GM21717 (cell line): ENCODE measurements at regions not wholly inside any gene's neighbourhood (a gene's known extent, or its start where the extent isn't known, plus 50 kb on each side); places are given as distances from the start of the nearest gene placed in this dataset.

Source experiments
- ATAC-seq: cut with Tn5 transposase; IDR thresholded peaks from one replicate; pipeline ENCODE4 v1.9.1; 2021; ENCODE audit warnings: mild to moderate bottlenecking, moderate library complexity; ENCODE audit not compliant: unreplicated experiment

DNA sequence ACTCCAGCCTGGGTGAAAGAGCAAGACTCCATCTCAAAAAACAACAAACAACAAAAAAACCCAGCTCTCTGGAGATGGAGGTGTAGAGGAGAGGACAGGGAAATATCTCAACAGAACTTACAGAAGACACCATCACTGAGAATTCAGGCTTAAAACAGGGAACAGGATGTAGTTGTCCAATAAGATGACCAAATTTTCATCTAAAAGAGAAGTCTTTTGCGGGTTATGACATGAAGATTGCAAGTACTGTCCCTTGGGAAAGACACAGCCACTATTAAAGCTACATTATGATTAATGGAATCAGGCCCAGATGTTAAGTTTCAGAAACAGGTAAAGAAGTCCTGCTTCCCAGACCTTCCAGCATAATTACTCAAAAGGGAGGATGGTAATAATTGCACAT is 235.2 kb upstream of the NRP1 start:
- ATAC-seq: no peak

DNA sequence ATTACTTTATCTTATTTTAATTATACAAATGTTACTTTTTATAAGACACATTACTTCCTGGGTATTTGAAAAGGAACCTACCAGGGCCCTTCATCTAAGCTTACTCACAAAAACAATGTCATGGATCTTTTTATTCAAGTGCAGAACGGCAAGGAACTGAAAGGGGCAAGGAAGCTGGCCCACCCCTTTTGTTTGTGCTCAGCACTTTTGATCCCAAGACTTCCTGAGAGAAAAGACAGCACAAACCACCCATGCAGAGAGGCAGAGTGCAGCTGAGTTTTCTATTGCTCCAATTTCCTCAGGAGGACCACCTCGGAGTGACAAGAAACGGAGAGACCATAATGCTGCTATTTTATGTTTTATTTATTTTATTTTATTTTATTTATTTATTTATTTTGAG is 232.0 kb upstream of the NRP1 start:
- ATAC-seq: no peak

- no peak for ATAC-seq
Observed at GRCh38 chr10:33566001-33566400, 231.5 kb upstream of the NRP1 start.

DNA sequence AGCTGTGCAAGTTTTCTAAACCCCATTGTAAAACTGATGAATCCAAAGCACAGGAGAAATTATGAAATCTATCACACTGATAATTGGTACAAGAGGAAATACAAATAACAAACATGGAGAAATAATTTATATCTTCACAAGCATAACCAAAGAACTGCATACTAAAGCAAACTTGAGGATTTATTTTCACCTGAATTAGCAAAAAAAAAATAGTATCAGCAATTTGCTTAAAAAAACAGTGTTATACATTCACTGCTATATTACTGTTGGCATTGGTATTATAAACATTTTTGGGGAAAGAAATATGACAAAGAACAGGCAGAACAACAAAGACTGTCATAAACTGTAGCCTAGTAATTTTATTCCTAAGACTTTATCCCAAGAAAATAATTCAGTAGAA is 230.8 kb upstream of the NRP1 start:
- no peak for ATAC-seq

DNA sequence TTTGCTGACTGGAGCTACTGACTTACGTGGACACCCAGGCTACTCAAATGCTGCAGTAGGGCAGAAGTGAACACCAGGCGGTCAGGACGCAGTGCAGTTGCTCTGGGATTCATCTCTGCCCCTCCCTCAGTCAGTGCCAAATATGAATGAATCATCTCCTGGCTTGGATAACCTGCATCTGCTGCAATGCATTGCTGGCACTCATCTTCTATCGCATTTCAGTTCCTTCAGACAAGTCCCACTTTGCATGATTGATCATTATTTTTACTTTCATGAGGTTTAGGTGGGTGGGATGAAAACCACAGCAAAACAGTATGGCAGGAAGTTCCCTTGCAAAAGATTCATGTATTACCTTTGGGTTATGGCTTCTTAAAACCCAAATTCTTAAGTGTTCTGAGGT is 224.6 kb upstream of the NRP1 start:
- no peak for ATAC-seq

DNA sequence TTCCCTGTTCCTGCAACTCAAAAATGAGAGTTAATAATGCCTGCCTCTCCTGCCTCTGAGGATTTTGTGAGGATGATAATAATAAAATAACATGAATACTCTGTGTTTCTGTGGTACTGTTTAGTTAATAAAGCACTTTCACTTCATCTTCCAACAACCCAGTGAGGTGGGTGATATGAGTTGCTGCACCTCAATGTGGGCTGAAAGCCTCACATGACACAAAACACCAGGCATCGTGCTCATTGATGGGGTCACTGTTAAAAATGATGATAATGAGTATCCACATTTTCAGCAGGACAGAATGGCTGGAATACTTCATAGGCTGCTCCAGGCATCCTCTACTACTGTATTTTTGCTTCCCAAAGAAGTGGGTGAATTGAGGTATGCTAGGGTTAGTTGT is 222.8 kb upstream of the NRP1 start:
- ATAC-seq: no peak

- ATAC-seq: no peak
Observed at GRCh38 chr10:33556620-33557019, 222.2 kb upstream of the NRP1 start.

DNA sequence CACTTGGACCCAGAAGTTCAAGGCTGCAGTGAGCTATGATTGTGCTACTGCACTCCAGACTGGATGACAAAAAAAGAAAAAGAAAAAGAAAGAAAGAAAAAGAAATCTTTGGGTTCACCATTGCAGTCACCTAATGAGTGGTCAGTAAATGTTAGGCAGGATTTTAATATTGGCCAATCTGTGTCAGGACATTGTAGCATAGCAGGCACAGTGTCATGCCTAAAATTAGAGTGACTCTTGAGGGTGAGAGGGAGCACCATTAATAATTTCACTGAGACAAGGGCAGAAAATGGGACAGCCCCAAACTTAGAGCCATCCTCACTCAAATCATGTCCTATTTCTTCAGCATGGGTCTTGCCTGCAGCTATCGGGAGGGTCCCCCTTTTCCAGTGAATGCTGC is 221.6 kb upstream of the NRP1 start:
- no peak for ATAC-seq

DNA sequence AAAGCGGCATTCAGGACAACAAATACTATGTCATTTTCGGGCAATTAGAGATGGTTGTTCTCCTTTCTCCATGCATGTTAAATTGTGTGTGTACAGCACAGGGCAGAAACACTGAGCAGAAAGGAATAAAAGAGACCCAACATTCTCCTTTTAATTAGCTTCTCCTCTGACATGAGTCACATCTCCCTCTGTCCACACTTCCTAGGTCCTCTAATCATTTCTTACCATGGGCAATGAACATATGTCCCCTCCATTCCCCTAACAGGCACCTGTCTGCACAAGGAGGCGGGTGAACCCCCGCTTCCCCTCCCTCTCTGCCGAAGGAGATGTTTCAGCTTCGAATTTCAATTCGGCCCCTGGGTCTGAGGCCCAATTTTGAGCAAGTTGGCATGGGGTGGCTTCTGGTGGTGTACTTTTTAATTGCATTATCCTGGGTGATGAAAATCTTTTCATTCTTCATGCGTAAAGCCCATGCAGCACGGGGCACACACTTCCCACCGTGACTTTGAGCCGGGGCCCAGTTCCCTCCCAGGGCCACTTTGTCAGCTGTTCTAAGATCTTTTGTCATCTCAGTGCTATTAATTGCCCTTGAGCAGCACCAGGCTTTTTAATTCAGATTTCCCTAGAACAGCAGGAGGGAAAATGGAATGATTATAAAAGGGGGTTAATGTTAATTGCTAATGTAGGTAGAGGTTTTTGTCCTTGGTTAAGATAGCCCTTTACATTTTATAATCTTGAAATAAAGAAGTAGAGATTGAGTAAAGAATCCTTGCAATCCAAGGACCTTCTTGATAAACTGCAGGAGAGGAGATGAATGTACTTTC is 219.5 kb upstream of the NRP1 start:
- ATAC-seq: no peak

GRCh38 chr10:33552290-33552689 is 217.8 kb upstream of the NRP1 start:
- ATAC-seq: no peak

DNA sequence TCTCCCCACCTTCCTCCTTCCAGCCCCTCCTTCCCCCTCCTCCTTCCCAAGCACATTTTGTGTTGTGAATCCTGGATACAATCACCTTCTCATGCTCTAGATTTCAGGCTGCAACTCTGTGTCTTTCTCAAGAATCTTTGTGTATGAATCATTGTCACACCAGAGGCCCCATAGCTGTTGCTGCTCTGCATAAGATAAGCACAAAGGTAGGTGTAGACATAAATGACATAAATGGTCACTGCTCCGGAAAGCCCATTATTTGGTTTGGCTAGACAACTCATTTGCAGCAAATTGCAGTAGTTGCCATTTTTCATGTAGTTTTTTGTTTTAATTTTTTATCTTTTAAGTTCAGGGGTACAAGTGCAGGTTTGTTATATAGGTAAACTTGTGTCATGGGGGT is 216.3 kb upstream of the NRP1 start:
- no peak for ATAC-seq

DNA sequence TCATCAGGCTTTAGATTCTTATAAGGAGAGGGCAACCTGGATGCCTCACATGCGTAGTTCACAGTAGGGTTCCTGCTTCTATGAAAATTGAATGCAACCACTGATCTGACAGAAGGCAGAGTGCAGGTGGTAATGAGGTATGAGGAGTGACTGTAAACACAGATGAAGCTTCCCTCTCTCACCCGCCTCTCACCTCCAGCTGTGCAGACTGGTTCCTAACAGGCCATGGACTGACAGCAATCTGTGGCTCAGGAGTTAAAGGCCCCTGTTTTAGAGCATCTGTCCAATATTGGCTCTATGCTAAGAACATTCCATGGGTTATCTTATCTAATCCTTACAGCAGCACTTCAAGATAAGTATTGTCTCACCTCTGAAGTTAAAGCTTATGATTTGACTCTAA is 213.5 kb upstream of the NRP1 start:
- ATAC-seq: no peak

GRCh38 chr10:33546031-33546430 is 211.6 kb upstream of the NRP1 start:
- no peak for ATAC-seq

GRCh38 chr10:33542752-33543505 is 208.5 kb upstream of the NRP1 start:
- no peak for ATAC-seq

DNA sequence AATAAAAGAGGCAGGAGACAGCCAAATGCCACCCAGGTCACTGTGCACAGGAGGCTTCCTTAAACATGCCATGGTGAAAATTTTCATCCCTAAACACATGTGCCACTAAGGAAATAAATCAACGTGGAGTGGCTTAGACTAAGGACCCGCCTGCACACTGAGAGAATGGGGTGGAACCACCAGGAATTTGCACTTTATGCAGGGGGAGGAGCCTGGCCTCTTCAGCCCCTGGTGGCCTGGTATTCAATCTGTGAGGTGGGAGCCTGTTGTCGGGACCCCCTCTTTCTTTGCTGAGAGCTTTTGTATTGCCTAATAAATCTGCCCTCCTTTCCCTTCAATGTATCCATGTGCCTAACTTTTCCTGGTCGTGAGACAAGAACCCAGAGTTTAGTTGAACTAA is 204.6 kb upstream of the NRP1 start:
- ATAC-seq: no peak

GRCh38 chr10:33537066-33537465 is 202.6 kb upstream of the NRP1 start:
- ATAC-seq: no peak

DNA sequence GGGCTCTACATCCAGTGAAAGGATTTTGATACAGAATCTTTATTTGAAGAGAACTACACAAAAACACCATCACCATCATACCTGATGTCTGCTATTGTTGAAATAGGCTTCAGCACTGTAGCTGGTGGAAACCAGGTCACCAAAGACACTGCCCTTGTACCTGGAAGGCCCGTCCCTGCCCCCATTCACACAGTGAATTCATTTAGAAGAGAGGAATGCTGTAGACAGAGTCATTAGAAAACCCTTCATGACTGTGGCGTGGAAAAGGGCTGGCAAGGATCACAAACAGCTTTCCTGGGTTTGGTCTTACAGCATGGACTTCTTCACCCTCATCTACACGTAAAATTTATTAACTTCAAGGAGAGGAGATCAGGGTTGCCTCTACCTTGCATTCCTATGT is 202.0 kb upstream of the NRP1 start:
- ATAC-seq: no peak

GRCh38 chr10:33535866-33536265 is 201.4 kb upstream of the NRP1 start:
- no peak for ATAC-seq

DNA sequence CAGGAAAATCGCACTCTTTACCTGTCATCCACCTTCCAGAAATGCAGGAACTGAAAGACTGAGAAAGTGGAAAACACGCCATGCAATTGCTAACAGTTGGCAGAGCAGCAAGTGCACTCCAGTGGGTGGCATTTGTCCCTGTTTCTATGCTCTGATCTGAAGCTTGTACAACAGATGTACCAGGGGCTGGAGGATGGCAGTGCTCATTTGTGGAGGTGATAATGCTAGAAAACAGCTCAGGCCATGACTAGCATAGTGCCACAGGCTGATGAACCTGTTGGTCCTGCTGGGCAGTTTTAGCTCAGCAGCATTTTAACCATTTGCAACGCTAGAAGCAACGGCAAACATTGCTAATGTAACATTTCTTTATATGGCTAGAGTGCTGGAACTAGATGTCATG is 199.9 kb upstream of the NRP1 start:
- ATAC-seq: no peak

GRCh38 chr10:33533612-33534011 is 199.1 kb upstream of the NRP1 start:
- no peak for ATAC-seq

GRCh38 chr10:33532901-33533300 is 198.4 kb upstream of the NRP1 start:
- ATAC-seq: no peak

- ATAC-seq: no peak
Observed at GRCh38 chr10:33529234-33529633, 194.8 kb upstream of the NRP1 start.
